ENCODE measurements at regions not wholly inside any gene's neighbourhood (a gene's known extent, or its start where the extent isn't known, plus 50 kb on each side); places are given as distances from the start of the nearest gene placed in this dataset.

GRCh38 chr16:9297437-9298113, 206.1 kb downstream of the HAPSTR1 start:
- H3K4me3 Mint-ChIP-seq: no peak overlapping the region
- Histone ChIP-seq H3K4me1 (ENCODE audit: control insufficient read depth, insufficient read depth, low read length) (no peaks in the 10 kb centered on the region), H3K9me3 (ENCODE audit: control insufficient read depth, insufficient read depth, low read length) (no peaks in the 10 kb centered on the region), H3K4me3 (ENCODE audit: low read length) (no peak overlapping the region), H3K36me3 (ENCODE audit: control insufficient read depth, insufficient read depth, low read length) (no peaks in the 10 kb centered on the region), H3K27ac (ENCODE audit: low read length) (no peak overlapping the region), H3K27me3 (ENCODE audit: control insufficient read depth, insufficient read depth, low read length) (no peaks in the 10 kb centered on the region)
- WGBS (ENCODE audit: insufficient coverage): 57% methylated on average over 11 of the region's 12 CpGs
- no peak overlapping the region for H3K27ac Mint-ChIP-seq
- intact Hi-C loops (cut with micrococcal nuclease): no loop called here
- H3K27me3 Mint-ChIP-seq (ENCODE audit: low read depth in 2 of 2): peaks cover 0 to 6% of the 10 kb centered on the region in 2 donors
- H3K36me3 Mint-ChIP-seq: no peaks in the 10 kb centered on the region
- no peaks in the 10 kb centered on the region for H3K9me3 Mint-ChIP-seq
- TF ChIP-seq, protein P1, sequence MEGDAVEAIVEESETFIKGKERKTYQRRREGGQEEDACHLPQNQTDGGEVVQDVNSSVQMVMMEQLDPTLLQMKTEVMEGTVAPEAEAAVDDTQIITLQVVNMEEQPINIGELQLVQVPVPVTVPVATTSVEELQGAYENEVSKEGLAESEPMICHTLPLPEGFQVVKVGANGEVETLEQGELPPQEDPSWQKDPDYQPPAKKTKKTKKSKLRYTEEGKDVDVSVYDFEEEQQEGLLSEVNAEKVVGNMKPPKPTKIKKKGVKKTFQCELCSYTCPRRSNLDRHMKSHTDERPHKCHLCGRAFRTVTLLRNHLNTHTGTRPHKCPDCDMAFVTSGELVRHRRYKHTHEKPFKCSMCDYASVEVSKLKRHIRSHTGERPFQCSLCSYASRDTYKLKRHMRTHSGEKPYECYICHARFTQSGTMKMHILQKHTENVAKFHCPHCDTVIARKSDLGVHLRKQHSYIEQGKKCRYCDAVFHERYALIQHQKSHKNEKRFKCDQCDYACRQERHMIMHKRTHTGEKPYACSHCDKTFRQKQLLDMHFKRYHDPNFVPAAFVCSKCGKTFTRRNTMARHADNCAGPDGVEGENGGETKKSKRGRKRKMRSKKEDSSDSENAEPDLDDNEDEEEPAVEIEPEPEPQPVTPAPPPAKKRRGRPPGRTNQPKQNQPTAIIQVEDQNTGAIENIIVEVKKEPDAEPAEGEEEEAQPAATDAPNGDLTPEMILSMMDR (IDR thresholded peaks at IDR 0.05): no peak
- no peaks in the 10 kb centered on the region for H3K4me1 Mint-ChIP-seq
- DNase-seq: no peak
- ATAC-seq: no peak

GRCh38 chr16:9300252-9300651, 208.8 kb downstream of the HAPSTR1 start:
- Histone ChIP-seq H3K9me3 (ENCODE audit: control insufficient read depth, insufficient read depth, low read length) (no peaks in the 10 kb centered on the region), H3K27me3 (ENCODE audit: control insufficient read depth, insufficient read depth, low read length) (no peaks in the 10 kb centered on the region), H3K4me1 (ENCODE audit: control insufficient read depth, insufficient read depth, low read length) (no peaks in the 10 kb centered on the region), H3K27ac (ENCODE audit: low read length) (no peak overlapping the region), H3K36me3 (ENCODE audit: control insufficient read depth, insufficient read depth, low read length) (no peaks in the 10 kb centered on the region), H3K4me3 (ENCODE audit: low read length) (no peak overlapping the region)
- H3K9me3 Mint-ChIP-seq: no peaks in the 10 kb centered on the region
- 67% methylated on average over 4 of the region's 4 CpGs for WGBS (ENCODE audit: insufficient coverage)
- H3K27me3 Mint-ChIP-seq (ENCODE audit: low read depth in 2 of 2): peaks cover 6 to 11% of the 10 kb centered on the region in 2 donors
- H3K4me3 Mint-ChIP-seq: no peak overlapping the region
- H3K27ac Mint-ChIP-seq: no peak overlapping the region
- TF ChIP-seq, protein P1 (IDR thresholded peaks at IDR 0.05): no peak
- DNase-seq (no peak), ATAC-seq (no peak)
- no peaks in the 10 kb centered on the region for H3K4me1 Mint-ChIP-seq
- no peaks in the 10 kb centered on the region for H3K36me3 Mint-ChIP-seq
- intact Hi-C loops (cut with micrococcal nuclease): no loop called here

- Histone ChIP-seq H3K4me3 (ENCODE audit: low read length) (no peak overlapping the region), H3K36me3 (ENCODE audit: control insufficient read depth, insufficient read depth, low read length) (no peaks in the 10 kb centered on the region), H3K4me1 (ENCODE audit: control insufficient read depth, insufficient read depth, low read length) (no peaks in the 10 kb centered on the region), H3K9me3 (ENCODE audit: control insufficient read depth, insufficient read depth, low read length) (no peaks in the 10 kb centered on the region), H3K27me3 (ENCODE audit: control insufficient read depth, insufficient read depth, low read length) (no peaks in the 10 kb centered on the region), H3K27ac (ENCODE audit: low read length) (no peak overlapping the region)
- intact Hi-C loops (cut with micrococcal nuclease): no loop called here
- Mint-ChIP-seq H3K4me3 (no peak overlapping the region), H3K36me3 (no peaks in the 10 kb centered on the region), H3K27ac (no peak overlapping the region), H3K4me1 (no peaks in the 10 kb centered on the region), H3K27me3 (ENCODE audit: low read depth in 2 of 2) (peaks cover 0 to 12% of the 10 kb centered on the region in 2 donors), H3K9me3 (no peaks in the 10 kb centered on the region)
- no peak for DNase-seq
- TF ChIP-seq, protein P1 (IDR thresholded peaks at IDR 0.05): no peak
- WGBS (ENCODE audit: insufficient coverage): 82% methylated on average over 6 of the region's 6 CpGs
- ATAC-seq: no peak
Observed at GRCh38 chr16:9302072-9302471, 210.6 kb downstream of the HAPSTR1 start.

- intact Hi-C loops (cut with micrococcal nuclease): no loop called here
- Histone ChIP-seq H3K4me3 (ENCODE audit: low read length) (no peak overlapping the region), H3K27me3 (ENCODE audit: control insufficient read depth, insufficient read depth, low read length) (no peaks in the 10 kb centered on the region), H3K9me3 (ENCODE audit: control insufficient read depth, insufficient read depth, low read length) (no peaks in the 10 kb centered on the region), H3K36me3 (ENCODE audit: control insufficient read depth, insufficient read depth, low read length) (no peaks in the 10 kb centered on the region), H3K4me1 (ENCODE audit: control insufficient read depth, insufficient read depth, low read length) (no peaks in the 10 kb centered on the region), H3K27ac (ENCODE audit: low read length) (no peak overlapping the region)
- H3K27ac Mint-ChIP-seq: no peak overlapping the region
- TF ChIP-seq, protein P1 (IDR thresholded peaks at IDR 0.05): no peak
- peaks cover 0 to 12% of the 10 kb centered on the region in 2 donors for H3K27me3 Mint-ChIP-seq (ENCODE audit: low read depth in 2 of 2)
- no peaks in the 10 kb centered on the region for H3K9me3 Mint-ChIP-seq
- no peak for DNase-seq
- no peaks in the 10 kb centered on the region for H3K4me1 Mint-ChIP-seq
- H3K36me3 Mint-ChIP-seq: no peaks in the 10 kb centered on the region
- 38% methylated on average over 1 of the region's 3 CpGs for WGBS (ENCODE audit: insufficient coverage)
- no peak for ATAC-seq
- no peak overlapping the region for H3K4me3 Mint-ChIP-seq
Observed at GRCh38 chr16:9306753-9307152, 215.3 kb downstream of the HAPSTR1 start.
